ENCODE measurements at regions not wholly inside any gene's neighbourhood (a gene's known extent, or its start where the extent isn't known, plus 50 kb on each side); places are given as distances from the start of the nearest gene placed in this dataset.
"Not testable (repeated sequence)": the region's sequence is repeated elsewhere in the genome, so short reads cannot be mapped to it uniquely, and the experiment has no call there.

DNA sequence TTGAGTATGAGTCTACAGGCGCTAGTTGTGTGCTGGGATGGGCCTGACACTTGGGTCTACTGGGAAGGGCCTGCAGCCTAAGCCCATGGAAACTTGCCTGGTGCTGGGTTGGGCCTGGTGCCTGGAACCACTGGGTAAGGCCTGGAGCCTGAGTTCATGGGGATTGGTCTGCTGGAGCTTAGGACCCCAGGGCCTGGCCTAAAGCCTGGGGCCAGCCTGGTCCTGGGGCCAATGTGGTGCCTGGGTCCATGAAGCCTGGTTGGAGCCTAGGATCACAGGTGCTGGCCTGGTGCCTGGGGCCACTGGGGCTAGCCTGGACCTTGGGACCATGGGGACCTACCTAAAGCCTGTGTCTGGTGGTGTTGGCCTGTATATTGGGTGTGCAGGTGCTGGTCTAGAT, 270.3 kb upstream of the GRIA3 start:
- no peak for DNase-seq (ENCODE audit: low spot score)

GRCh38 chrX:122914256-122914655, 269.8 kb upstream of the GRIA3 start:
- DNase-seq (ENCODE audit: low spot score): no peak

DNA sequence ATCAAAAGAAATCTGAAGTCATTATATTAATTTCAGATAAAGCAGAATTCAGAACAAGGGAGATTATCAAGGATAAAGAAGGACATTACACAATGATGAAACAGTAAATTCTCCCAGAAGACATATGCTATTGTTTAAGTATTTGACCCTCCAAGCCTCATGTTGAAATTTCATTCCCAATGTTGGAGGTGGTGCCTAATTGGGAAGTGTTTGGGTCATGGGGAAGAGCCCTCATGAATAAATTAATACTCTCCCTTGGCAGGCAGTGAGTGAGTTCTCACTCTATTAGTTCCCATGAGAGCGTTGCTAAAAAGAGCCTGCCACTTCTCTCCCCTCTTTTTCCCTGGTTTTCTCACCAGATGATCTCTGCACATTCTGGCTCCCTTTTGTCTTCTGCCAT, 249.9 kb upstream of the GRIA3 start:
- DNase-seq (ENCODE audit: low spot score): no peak

DNA sequence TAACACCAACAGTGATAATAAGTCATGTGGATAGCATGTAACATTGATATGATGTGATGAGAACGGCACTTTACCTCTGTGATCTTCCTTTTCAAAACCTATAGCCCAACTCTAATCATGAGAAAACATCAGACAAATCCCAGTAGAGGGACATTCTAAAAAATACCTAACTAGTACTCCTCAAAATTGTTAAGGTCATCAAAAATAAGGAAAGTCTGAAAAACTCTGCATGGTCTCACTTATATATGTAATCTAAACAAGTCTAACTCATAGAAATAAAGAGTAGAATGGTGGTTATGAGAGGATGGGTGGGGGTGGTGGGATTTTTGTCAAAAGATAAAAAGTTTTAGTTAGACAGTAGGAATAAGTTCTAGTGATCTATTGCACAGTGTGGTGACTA, 243.9 kb upstream of the GRIA3 start:
- DNase-seq (ENCODE audit: low spot score): no peak

GRCh38 chrX:122941806-122942205, 242.3 kb upstream of the GRIA3 start:
- no peak for DNase-seq (ENCODE audit: low spot score)

- DNase-seq (ENCODE audit: low spot score): peak; percentile 1
Measured at GRCh38 chrX:122943918-122944317, 240.2 kb upstream of the GRIA3 start.

DNA sequence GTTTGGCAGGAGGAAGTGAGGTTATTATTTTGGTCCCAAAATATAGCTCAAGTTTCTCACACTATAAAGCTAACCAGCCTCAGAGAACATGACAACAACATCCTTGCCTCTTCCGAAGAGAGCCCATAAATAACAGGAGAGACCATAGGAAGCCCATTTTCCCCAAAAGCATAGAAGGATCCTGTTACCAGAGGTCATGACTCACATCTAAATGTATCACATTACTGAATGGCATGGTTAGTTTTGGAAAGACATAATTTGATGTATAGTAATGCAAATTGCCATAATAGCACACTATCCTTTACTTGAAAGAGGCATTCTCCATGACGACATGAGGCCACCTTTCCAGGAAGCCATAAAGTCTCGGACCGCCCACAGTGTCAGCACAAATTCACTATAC, 238.8 kb upstream of the GRIA3 start:
- DNase-seq (ENCODE audit: low spot score): no peak

DNA sequence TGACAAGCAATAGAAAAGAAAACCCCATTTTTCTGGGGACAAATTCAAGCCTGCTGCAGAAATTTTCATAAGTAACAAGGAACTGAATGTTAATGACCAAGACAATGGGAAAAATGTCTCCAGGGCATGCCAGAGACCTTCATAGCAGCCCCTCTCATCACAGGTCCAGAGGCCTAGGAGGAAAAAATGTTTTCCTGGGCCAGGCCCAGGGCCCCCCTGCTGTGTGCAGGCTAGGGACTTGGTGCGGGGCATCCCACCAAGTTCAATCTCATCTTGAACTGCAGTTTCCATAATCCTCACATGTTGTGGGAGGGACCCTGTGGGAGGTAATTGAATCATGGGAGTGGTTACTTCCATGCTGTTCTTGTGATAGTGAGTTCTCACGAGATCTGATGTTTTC, 211.5 kb upstream of the GRIA3 start:
- no peak for DNase-seq (ENCODE audit: low spot score)

DNA sequence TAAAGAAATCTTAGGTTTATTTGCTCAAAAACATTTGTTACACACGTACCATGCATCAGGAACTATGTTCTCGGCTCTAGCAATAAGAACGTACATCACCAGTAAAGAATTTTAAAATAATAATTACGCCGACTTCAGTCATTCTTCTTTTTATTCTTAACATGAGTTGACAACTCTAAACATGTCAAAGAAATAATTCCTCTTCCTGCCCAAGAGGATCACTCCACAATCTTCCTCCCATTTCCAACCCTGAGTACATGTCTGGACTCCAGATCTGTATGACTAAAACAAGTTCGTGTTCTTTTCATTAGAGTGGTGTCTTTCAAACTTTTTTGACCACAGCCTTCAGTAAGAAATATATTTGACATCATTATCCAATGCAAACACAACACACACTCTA, 201.6 kb upstream of the GRIA3 start:
- no peak for DNase-seq (ENCODE audit: low spot score)

DNA sequence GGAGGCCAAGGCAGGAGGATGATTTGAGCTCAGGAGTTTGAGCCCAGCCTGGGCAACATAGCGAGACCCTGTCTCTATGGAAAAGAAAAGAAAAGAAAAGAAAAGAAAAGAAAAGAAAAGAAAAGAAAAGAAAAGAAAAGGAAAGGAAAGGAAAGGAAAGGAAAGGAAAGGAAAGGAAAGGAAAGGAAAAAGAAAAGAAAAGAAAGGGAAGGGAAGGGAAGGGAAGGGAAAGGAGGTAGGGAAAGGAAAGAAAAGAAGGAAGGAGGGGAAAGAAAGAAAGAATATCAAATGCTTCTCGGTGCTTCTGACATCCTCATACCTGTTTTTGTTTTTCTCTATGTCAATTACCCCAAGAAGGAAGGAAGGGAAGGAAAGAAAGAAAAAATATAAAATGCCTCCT, 181.2 kb upstream of the GRIA3 start:
- not testable (repeated sequence) for DNase-seq (ENCODE audit: low spot score)

DNA sequence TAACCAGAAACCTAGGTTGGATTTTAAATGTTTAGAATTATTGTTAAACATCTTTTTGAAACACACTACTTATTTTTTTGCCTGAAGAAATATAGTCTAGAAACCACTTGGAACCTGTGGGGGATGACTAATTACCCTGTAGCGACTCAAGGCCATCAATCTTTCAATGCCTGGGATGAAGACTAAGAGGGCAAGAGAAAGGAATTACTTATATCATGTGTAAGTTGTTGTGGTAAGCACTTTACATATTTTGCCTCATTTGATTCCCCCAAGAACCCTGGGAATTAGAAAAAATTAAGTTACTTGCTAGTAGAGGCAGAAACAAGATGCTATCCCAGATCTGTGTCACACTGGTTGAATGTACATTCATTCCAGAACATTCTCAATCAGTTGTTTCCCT, 170.9 kb upstream of the GRIA3 start:
- no peak for DNase-seq (ENCODE audit: low spot score)

DNA sequence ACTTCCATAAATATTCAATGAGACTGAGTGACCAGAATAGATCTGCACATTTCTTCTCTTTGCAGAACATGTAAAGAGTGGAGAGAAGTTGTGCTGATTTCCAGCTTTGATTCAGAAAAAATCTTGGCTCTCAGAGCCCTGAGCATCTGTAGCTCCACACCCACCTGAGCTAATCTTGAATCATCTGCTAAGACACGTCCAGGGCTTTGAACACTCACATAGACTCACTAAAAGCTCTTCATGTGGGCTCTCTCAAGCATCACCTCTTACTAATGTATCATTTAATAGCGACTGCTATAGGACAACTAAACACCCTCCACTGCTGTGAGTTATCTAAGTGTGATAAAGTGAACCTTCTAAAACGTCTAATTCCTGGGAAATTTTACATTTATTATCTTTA, 147.7 kb upstream of the GRIA3 start:
- no peak for DNase-seq (ENCODE audit: low spot score)

DNA sequence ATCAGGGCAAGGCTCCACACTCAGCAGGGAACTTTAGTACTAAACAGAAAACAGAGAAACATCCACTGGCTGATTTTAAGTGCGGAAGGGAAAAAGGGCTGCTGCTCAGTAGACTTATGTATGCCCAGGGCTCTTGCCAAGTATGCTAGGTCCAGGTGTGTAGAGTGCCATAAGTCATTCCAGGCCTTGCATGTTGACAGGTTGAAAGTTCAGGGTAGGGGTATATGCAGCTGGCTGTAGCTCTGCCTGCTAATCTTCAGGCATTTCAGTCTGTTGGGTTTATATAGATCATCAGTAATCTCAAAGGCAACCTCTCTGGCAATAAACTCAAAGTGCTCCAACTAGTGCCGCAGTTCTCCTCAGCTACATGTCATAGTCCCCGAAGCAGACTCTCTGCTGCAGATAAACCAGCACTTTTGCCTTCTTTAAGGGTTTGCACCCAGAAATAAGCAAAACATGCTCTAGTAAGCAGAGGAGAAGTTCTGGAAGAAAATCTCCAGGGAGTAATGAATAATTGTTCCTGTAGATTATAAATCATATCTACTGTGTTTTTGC, 134.9 kb upstream of the GRIA3 start:
- DNase-seq (ENCODE audit: low spot score): no peak

DNA sequence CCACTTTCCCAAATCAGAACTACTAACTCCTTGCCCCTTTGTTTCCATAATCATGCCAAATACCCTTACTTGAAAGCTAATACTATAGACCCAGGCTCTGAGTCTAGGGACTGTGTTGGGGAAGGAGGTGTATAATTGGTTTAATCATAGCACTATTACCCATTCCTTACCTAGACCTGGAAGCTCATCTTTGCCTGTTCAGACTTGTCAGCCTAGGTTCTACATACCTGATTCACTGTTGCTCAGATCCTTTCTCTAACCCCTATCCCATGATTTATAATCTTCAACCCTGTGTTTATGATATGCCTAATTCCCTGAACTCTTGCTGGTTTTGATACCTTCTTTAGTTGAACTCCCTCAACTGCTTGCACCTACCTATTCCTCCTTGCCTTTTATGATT, 123.1 kb upstream of the GRIA3 start:
- DNase-seq (ENCODE audit: low spot score): no peak

GRCh38 chrX:123064053-123064452, 120.0 kb upstream of the GRIA3 start:
- DNase-seq (ENCODE audit: low spot score): no peak

DNA sequence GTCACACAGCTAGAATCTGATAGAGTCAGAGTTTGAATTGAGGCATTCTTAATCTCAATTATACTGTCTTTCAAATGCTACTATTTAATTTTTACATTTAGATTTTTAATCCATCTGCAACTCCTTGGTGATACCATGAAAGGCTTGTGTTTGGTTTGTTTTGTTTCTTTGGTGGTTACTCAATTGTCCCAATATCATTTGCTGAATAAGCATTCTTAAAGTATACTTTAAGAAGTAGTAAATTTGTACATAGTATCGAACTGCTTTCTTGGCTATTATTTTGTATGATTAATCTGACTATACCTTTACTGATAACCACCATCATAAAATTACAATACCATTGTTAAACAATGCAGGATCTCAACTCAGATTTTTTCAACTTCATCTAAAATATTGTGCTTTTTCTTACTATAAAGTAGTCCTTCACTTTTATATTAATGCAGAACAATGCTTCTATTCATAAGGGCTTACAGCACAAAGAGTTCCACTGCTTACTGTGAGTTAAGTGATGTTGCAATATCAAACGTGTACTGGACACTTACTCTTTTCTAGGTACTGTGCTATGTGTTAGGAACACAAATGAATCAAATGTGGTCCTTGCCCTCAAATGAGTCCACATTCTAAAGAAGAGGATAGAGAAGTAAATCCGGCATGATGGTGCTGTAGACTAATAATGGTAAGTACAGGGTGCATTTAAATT, 111.2 kb upstream of the GRIA3 start:
- DNase-seq (ENCODE audit: low spot score): no peak

DNA sequence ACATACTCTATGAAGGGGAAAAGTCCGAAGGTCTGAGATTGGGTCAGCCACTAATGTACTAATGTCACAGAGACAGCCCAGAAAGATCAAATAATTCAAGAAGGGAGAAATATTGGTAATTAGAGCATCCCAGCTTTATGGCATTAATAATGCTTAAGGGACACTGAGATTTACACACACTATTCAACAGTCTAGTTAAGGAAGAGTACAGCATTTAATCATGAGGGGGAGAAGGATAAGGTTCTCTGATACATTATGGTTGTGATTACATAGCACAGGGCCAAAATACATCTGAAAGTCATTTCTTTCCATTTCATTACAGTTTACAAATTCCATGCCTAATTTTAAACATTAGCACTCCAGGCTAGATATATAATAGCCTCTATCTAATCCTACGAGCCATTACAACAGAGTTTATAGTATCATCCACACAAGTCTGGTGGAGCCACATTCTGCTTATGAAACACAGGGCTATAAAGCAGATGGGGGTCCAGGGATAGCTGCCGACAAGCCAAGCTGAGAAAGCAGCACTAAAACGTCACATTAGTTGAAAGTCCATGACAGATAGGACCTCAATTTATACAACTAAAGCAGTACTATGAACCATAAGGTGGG, 108.0 kb upstream of the GRIA3 start:
- DNase-seq (ENCODE audit: low spot score): no peak

- DNase-seq (ENCODE audit: low spot score): no peak
Measured at GRCh38 chrX:123077631-123078030, 106.4 kb upstream of the GRIA3 start.

GRCh38 chrX:123080065-123080464, 104.0 kb upstream of the GRIA3 start:
- no peak for DNase-seq (ENCODE audit: low spot score)

- DNase-seq (ENCODE audit: low spot score): no peak
Measured at GRCh38 chrX:123081776-123082175, 102.3 kb upstream of the GRIA3 start.

- DNase-seq (ENCODE audit: low spot score): no peak
Measured at GRCh38 chrX:123083924-123084323, 100.2 kb upstream of the GRIA3 start.

- peak; percentile 57 for DNase-seq (ENCODE audit: low spot score)
Measured at GRCh38 chrX:123084797-123085196, 99.3 kb upstream of the GRIA3 start.

DNA sequence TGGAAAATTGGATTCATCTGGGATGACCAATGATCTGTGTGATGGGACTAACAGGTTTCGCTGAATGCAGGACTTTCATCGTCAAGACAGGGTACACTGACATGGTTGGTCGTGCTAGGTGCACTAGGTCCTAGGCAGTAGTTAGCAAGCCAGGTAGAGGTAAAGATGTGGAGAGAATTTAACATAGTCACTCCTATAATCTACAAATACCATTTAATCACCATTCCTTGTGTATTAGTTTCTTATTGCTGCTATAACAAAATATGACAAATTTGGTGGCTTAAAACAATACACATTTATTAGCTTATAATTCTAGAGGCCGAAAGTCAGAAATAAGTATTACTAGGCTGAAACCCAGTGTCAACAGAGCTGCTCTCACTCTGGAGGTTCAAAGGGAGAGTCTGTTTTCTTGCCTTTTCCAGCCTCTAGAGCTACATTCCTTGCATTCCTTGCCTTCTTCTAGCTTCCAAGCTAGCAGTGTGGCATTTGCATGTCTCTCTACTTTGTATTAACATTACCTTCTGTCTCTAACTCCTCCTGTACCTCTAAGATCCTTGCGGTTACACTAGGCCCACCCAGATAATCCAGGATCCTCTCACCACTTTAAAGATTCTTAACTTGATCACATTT, 98.7 kb upstream of the GRIA3 start:
- peak; percentile 48 for DNase-seq (ENCODE audit: low spot score)

Measured in kidney tubule cell (primary cell).